HG03108 (cell line): ENCODE measurements at regions not wholly inside any gene's neighbourhood (a gene's known extent, or its start where the extent isn't known, plus 50 kb on each side); places are given as distances from the start of the nearest gene placed in this dataset.
A peak's percentile ranks its signal among the peaks of the same experiment; 100 is the strongest.
"Not testable (repeated sequence)": the region's sequence is repeated elsewhere in the genome, so short reads cannot be mapped to it uniquely, and the experiment has no call there.

Experiments
- ATAC-seq: cut with Tn5 transposase; IDR thresholded peaks from one replicate; pipeline ENCODE4 v1.9.1; 2021; ENCODE audit warnings: moderate library complexity; ENCODE audit not compliant: unreplicated experiment

DNA sequence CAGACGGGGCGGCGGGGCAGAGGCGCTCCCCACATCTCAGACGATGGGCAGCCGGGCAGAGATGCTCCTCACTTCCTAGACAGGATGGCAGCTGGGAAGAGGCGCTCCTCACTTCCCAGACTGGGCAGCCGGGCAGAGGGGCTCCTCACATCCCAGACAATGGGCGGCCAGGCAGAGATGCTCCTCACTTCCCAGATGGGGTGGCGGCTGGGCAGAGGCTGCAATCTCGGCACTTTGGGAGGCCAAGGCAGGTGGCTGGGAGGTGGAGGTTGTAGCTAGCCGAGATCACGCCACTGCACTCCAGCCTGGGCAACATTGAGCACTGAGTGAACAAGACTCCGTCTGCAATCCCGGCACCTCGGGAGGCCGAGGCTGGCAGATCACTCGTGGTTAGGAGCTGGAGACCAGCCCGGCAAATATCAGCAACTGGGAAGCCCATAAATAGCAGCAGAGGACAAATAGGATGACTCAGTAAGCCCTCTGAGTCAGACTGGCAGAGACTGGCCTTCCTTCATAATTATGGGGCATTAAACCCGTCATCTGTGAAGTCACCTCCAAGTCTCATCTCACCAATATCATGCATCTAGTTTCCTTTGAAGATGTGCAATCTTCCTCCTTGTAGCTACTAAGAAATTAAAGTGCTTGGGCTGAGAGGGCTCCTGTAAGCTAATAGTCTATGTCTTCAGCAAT lies 337.3 kb downstream of the GOLGA6L6 start:
- ATAC-seq: not testable (repeated sequence)

DNA sequence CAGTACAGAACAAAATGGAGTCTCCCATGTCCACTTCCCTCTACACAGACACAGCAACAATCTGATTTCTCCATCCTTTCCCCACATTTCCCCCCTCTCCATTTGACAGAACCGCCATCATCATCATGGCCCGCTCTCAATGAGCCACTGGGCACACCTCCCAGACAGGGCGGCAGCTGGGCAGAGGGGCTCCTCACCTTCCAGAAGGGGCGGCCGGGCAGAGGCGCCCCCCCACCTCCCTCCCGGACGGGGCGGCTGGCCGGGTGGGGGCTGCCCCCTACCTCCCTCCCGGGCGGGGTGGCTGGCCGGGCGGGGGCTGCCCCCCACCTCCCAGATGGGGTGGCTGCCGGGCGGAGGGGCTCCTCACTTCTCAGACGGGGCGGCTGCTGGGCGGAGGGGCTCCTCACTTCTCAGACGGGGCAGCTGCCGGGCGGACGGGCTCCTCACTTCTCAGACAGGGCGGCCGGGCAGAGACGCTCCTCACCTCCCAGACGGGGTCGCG lies 337.9 kb downstream of the GOLGA6L6 start:
- not testable (repeated sequence) for ATAC-seq

GRCh38 chr15:20194591-20195198 lies 346.9 kb downstream of the GOLGA6L6 start:
- ATAC-seq: not testable (repeated sequence)

- peak; percentile 56 for ATAC-seq
Observed at GRCh38 chr15:20192982-20193929, 348.3 kb downstream of the GOLGA6L6 start.

DNA sequence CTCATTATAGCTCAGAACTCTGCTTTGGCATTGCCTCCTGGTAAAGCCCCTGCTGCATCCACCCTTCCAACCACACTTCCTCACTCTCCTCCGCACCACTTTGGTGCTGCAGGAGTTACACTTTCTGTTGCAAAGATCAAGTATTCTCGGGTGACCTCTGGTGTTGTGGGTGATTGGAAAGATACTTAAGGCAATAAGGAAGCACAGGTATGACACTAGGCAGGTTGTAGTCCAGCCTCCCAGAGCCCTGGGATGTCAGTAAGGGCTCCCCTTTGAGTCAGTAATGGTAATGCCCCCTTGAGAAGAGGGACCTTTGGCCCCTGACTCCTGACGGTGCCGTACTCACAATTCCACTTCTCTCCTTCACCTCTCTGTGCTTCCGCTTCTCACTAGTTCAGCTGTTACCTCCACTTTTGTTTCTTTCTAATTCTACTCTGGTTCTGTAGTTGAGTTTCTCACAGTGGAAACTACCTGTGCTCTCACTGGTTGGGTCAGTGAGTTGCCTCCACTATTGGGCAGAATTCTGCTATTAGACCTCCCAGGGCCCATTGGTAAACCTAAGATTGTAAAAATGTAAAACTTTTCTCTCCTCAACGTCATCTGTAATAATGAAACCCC lies 350.0 kb downstream of the GOLGA6L6 start:
- not testable (repeated sequence) for ATAC-seq

- not testable (repeated sequence) for ATAC-seq
Observed at GRCh38 chr15:20188611-20189010, 353.0 kb downstream of the GOLGA6L6 start.

DNA sequence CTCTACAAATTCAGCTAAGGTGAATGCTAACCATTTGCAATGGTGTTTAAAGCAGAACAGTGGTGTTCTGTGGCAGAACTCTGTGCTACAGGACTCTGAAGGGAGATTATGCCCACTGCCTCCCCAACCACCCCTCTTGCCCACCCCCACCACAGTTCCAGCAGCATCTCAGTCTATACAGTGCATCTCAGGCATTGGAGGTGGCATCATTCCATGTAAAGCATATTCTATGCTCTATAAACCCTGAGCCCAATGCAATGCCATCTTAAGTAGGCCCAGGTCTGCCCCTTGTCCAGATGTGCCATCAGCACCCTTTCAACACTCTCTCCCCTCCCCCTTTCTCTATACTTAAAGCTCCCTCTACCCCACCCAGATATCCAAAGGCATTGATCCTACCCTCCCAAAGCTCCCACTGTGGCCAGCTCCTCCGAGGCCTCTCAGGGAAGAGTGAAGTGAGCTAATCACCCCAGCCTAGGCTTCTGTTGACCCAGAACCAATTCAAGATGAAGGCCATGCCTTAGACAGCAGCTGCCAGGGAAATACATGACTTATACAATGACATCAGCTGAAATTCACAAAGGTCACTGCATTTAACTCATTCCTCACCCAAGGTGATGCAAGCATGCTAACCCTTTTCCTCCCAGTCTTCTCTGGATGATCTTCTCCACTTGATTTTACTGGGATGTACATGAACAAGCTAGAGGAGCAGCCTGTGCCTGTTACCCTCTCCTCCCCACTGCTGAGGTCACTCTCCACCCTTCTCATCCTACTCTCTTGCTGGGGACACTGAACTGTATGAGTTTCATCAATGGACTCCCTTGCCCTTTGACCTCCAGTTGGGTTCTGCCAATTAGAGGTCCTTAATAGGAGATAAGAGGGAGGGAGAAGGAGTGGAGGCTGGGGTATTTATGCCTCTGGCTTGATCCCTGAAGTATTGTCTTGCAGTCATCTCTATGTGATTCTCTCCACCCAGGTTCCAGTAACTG lies 353.9 kb downstream of the GOLGA6L6 start:
- not testable (repeated sequence) for ATAC-seq

GRCh38 chr15:20184879-20185278 lies 356.7 kb downstream of the GOLGA6L6 start:
- ATAC-seq: not testable (repeated sequence)

GRCh38 chr15:20168221-20168620 lies 373.4 kb downstream of the GOLGA6L6 start:
- not testable (repeated sequence) for ATAC-seq

DNA sequence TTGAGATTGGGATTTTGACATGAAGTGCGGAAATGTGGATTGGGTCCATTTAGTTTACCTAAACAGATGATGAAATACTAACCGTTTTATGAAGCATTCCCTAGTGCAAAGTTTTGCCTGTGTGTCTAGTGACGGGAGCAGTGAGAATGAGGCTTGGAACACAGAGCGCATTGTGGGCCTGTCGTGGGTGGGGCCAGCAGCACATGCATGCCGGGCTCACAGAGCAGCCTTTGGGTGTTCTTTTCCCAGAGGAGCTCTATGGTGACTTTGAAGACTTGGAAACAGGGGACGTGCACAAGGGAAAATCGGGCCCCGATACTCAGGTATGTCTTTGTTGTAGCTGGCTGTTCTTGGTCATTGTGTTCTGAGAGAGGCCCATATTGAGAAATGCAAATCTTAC lies 388.1 kb downstream of the GOLGA6L6 start:
- not testable (repeated sequence) for ATAC-seq

- not testable (repeated sequence) for ATAC-seq
Observed at GRCh38 chr15:20148679-20149078, 392.9 kb downstream of the GOLGA6L6 start.

- ATAC-seq: not testable (repeated sequence)
Observed at GRCh38 chr15:20148008-20148407, 393.6 kb downstream of the GOLGA6L6 start.

GRCh38 chr15:20144333-20145036 lies 397.1 kb downstream of the GOLGA6L6 start:
- ATAC-seq: not testable (repeated sequence)

GRCh38 chr15:20142906-20143305 lies 398.7 kb downstream of the GOLGA6L6 start:
- ATAC-seq: not testable (repeated sequence)

- ATAC-seq: not testable (repeated sequence)
Observed at GRCh38 chr15:20142410-20142809, 399.2 kb downstream of the GOLGA6L6 start.

DNA sequence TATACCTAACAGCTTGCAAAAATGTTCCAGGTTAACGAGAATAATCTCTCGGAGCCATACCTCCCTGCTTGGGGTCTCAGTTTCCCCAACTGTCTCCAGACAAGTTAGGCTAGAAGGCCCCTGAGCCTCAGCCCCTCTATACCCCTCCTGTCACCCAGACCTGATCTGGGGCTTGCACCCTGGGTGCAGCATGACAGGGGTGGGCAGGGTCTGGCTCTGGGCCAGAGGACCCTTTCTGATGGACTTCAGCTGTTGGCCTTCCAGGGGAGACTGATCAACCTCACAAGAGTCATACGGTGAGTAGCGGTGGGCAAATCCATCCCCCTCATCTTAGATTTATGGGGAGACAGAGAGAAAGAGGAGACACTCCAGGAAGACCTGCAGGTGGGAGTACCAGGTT lies 416.9 kb downstream of the GOLGA6L6 start:
- ATAC-seq: not testable (repeated sequence)

- no peak for ATAC-seq
Observed at GRCh38 chr15:20106026-20106425, 435.6 kb downstream of the GOLGA6L6 start.

DNA sequence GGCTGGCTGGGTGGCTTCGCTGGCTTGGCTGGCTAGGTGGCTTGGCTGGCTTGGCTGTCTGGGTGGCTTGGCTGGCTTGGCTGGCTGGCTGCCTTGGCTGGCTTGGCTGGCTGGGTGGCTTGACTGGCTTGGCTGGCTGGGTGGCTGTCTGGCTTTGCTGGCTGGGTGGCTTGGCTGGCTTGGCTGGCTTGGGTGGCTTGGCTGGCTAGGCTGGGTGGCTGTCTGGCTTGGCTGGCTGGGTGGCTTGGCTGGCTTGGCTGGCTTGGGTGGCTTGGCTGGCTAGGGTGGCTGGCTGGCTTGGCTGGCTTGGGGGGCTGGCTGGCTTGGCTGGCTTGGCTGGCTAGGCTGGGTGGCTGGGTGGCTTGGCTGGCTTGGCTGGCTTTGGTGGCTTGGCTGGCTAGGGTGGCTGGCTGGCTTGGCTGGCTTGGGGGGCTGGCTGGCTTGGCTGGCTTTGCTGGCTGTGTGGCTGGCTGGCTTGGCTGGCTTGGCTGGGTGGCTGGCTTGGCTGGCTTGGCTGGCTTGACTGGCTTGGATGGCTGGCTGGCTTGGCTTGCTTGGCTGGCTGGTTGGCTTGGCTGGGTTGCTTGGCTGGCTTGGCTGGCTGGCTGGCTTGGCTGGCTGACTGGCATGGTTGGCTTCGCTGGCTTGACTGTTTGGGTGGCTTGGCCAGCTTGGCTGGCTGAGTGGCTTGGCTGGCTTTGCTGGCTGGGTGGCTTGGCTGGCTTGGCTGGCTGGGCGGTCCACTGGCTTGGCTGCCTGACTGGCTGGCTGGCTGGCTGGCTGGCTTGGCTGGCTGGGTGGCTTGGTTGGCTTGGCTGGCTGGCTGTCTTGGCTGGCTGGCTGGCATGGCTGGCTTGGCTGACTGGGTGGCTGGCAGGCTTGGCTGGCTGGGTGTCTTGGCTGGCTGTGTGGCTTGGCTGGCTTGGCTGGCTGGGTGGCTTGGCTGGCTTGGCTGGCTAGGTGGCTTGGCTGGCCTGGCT lies 436.3 kb downstream of the GOLGA6L6 start:
- ATAC-seq: not testable (repeated sequence)
